Myocyte (in vitro differentiated cells): ENCODE measurements at regions not wholly inside any gene's neighbourhood (a gene's known extent, or its start where the extent isn't known, plus 50 kb on each side); places are given as distances from the start of the nearest gene placed in this dataset.
"Not testable (repeated sequence)": the region's sequence is repeated elsewhere in the genome, so short reads cannot be mapped to it uniquely, and the experiment has no call there.

Experiments used
- DNase-seq: peaks from one replicate; pipeline ENCODE4 v3.0.0-alpha.2; 2012; ENCODE audit warnings: low read depth

DNA sequence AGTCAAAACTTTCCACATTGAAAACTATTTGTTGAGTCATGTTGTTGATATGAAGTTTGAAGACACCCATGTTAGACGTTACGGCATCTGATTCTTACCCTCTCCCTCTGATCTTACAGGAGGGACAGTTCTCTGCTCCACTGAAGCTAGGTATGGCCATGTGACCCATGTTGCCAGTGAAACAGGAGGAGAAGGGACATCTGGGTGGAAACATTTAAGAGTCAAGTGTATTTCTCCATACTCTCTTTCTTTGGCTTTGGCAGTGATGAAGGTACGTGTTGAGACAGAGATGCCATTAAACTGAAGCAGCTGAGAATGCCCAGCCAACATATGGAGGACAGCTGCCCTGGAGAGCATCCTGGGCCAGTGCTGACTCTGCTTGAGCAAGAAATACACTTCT is 198.4 kb upstream of the PTGFR start:
- peak; percentile 57 for DNase-seq

DNA sequence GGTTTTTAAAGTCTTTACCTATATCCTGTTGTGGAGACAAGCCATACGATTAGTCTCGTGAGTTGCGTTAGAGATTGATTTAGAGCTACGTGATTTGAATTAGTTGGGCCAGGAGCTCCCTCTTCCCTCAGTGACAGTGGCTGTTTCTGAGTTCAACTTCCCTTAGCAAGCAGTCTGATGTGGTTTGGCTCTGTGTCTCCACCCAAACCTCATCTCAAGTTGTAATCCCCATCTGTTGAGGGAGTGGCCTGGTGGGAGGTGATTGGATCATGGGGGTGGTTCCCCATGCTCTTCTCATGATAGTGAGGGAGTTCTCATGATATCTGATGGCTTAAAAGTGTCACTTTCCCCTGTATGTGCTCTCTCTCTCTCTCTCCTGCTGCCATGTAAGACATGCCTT is 192.9 kb upstream of the PTGFR start:
- DNase-seq = peak; percentile 91

DNA sequence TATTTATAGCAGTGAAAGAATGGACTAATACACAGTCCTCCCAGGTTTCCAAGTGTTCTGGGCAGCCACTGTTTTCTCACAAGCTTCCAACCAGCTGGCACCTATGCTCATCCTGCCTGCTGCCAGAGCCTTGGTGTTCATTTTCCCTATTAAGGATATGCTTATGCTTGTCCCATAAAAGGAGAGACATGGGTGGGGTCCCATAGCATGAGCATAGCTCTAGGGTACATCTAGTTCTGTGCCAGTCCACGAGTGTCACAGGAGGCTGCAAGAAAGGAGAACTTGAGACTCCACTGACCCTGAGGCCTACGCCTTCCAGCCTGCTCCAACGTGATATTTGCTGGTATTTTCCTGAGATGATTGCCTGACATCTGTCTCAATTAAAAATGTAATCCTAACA is 192.4 kb upstream of the PTGFR start:
- DNase-seq = no peak

DNA sequence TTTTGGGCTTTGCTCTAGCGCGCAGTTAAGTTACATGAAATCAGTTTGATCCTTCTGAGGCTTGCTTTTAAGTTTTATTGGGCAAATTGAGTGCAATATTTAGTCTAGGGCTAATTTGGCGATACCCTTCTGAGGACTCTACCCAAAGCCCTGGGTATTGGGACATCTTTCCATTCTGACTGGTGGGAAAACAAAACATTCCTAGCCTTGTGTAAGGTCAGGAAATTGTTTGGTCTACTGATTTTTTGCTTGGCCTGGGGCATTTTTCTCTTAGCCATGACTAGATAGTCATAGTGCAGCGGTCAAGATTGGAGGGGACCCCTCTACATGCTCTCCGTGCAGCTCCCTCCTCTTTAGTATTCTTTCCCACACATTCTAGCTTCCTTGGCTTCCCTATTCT is 189.6 kb upstream of the PTGFR start:
- DNase-seq = no peak

GRCh38 chr1:78303620-78304019 is 187.2 kb upstream of the PTGFR start:
- DNase-seq = peak; percentile 69

DNA sequence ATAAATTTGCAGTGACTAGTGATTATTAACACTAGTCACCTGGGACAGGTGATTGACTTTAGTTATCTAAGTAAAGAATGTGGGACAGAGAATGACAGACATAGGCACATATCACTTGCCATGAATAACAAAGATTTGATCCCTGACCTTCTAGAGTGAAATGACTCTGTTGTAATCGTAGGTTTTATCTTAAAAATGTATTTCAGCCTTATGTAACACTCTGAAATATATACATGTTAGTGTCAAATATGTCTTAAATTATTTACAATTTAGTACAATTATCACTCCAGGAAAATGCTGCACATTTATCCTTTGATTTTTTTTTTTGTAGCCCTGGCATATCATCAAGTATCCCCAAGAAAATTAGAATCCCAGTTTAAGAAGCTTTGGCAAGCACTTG is 186.4 kb upstream of the PTGFR start:
- DNase-seq = no peak

DNA sequence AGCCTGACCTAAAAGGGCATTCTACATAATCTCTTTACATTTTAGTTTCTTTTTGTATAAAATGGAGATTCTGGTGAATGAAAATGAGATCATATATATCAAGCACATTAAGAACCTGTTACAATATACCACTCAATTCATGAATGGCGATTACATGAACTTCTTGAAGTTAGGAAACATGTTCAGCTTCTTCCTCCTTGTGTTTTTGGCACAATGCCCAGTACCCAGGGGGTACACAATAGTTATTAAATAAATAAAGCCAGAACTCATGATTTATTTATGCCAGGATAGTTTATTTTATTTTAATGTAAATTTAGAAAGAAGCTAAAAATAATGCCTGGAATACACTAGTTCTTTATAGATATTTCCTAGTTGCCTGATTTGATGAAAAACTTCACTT is 186.0 kb upstream of the PTGFR start:
- DNase-seq = no peak

DNA sequence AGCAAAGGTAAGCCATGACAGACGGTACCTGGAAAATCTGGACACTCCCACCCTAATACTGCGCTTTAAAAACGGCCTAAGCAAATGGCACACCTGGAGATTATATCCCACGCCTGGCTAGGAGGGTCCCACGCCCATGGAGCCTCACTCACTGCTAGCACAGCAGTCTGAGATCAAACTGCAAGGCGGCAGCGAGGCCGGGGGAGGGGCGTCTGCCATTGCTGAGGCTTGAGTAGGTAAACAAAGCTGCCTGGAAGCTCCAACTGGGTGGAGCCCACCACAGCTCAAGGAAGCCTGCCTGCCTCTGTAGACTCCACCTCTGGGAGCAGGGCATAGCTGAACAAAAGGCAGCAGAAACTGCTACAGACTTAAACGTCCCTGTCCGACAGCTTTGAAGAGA is 180.5 kb upstream of the PTGFR start:
- DNase-seq = not testable (repeated sequence)

DNA sequence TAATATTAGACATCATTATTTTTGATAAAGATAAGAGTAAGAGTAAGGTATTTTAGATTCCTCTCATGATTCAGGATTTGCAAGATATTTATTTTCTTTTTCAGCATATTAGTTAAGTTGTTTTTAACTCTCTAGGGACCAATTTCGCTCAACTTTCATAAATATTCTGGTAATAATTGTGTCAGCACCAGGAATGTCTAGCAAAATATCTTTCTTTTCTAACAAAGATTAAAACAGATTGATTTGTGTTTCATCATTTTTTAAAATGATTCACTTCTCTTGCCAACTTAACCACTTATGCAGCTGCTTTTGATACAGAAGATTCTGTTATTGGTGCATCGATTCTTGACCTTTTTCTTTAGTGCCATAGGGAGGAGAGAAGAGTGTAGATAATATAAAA is 172.8 kb upstream of the PTGFR start:
- DNase-seq = no peak

DNA sequence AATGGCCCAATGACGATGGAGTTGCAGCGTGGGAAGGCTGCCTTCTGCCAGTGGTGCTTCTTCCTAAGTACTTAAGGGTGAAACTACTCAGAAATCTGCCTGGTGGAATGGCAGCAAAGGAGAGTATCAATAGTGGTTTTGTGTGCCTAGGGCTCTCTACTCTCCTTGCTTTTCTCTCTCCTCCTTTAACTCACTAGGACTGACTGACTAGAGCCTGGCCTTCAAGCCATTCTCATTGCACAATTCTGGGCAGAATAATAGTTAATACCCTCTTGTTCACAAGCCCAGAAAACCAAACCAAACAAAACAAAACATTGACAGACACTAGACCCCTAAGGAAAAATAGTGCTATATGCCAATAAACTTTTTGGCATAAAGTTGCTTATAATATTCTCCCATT is 171.2 kb upstream of the PTGFR start:
- no peak for DNase-seq

DNA sequence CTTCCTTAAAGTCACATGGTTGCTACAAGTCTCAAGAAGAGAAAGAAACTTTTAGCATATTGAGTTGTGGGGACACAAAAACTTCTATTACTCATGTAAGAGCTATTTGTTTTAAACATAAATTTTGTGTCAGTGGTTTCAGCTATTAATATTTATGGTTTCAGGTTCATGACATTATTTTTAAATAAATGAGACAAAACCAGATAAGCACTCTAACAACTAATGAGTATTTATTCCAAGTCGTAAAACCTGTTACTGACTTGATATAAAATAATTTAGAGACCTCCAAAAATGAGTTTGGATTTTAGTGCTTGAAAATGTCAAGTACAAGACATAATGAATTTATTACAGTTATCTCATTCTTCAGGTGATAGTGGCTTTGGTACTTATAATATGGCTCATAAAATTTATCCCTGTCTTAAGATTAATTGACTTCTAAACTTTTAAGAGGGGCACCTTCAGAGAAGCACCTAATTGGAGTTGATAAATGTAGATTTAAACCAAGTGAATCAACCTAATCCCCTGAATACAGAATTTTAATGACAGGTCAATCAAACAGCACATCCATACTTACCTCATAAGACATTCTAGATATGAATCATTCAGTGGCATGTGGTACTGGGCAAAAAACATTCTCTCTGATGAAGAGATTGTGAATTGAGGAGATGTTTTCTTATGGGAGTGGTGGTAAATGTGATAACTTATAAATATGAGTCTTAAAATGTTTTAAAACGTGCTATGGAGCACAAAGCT is 167.7 kb upstream of the PTGFR start:
- DNase-seq = no peak

DNA sequence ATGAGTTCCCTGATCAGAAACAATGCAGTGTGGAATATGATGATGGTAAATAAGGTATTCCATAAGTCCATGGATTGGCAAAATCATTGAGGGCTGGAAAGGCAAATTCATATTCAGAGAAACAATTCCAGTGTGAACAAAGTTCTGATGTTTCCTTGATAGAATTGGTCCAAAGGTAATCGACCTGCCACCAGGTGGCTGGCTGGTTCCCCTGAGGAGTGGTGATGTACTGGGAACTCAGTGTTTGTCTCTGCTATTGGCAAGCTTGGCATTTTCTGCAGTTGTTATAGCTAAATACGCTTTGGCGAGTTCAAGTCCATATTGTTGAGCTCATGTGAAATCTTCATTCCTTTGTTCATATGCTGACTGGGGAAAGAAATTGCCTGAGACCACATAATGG is 165.5 kb upstream of the PTGFR start:
- no peak for DNase-seq

DNA sequence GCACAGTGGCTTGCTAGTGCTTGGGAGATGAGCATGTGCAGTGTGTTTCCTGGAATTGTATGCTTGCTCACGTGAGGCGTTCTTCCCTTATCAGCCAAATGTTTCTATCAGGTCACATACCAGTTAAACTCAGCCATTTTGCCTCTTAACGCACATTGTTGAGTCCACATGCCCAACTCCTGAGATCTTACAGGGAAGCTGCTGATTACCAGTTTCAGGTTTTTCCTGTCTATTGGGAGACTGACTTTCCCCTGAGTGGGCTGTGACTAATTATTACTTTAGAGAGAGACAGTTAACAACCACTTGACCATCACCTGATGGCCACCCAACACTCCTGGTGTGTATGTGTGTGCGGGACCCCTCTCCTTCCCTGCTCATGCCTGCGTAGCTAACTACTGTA is 161.3 kb upstream of the PTGFR start:
- DNase-seq = no peak

DNA sequence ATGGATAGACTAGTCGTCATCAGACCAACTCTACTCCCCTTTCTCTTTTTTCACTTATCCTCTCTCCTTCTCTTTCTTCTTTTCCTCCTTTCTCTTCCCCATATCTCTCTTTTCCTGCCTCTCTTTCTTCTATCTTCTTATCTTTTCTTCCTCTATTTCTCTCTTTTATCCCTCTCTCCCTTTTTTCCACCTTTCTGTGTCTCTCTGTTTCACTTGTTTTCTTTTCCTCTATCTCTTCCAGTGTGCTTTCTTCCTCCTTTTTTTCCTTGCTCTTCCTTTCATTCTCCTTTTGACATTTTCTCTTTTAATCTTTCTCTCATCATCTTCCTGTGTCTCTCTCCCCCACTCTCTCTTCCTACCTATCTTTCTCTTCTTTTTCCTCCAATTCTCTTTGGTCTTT is 159.0 kb upstream of the PTGFR start:
- no peak for DNase-seq

DNA sequence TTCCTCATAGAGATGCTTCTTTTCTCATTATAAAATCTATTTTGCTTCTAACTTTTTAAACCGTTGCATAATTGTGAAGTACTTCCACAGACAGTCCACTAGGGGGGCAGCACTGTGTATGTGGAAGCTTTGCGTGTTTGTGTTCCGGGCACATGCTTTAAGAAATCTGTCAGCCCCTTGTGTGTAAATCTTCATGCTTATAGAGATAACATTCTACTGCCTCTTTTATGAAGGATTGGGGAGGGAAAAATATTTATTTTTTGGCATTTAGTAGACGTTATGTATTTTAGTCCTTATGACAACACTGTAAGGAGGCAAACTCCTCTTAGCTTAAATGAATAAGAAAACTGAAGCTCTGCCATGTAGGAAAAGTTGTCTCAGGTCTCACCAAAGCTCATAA is 157.3 kb upstream of the PTGFR start:
- peak; percentile 43 for DNase-seq

- no peak for DNase-seq
These were observed 156.7 kb upstream of the PTGFR start for GRCh38 chr1:78334114-78334513.

DNA sequence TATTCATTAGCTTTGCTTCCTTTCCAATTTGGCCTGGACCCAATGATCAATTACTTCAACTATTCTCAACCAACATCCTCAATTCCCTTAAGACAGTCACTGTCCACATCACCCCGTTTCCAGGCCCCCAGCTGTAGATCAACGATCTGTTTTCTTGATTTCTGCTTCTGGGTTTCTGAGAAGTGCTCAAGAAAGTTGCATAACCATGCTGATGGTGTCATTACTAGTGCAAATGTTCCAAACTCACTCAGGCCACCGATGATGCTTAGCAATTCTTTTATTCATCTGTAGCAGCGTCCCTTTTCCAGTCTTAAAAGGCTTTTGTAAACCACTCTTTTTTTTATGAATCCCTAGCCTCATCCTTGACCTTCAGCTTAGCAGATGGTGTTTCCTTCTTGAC is 155.8 kb upstream of the PTGFR start:
- no peak for DNase-seq

GRCh38 chr1:78336751-78337150 is 154.0 kb upstream of the PTGFR start:
- not testable (repeated sequence) for DNase-seq

DNA sequence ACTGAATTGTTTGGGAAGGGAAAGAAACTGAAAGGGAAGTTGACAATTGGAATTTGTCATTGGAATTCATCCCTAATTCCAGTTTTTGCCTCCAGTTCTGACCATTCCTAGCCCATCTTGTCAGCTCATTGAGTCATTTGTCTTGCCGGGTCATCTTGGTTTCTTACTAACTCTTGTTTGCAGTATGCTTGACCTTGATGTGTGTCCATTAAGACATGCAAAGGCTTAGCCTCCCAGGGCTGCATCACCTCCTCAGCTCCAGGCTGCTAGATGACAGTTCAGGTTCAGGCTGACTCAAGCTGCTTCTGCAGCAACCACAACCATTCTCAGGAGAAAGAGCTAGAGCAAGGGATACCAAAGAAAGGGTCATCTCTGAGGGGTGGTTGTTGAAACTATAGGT is 151.3 kb upstream of the PTGFR start:
- peak; percentile 17 for DNase-seq

- DNase-seq = peak; percentile 48
These were observed 150.8 kb upstream of the PTGFR start for GRCh38 chr1:78340006-78340405.

DNA sequence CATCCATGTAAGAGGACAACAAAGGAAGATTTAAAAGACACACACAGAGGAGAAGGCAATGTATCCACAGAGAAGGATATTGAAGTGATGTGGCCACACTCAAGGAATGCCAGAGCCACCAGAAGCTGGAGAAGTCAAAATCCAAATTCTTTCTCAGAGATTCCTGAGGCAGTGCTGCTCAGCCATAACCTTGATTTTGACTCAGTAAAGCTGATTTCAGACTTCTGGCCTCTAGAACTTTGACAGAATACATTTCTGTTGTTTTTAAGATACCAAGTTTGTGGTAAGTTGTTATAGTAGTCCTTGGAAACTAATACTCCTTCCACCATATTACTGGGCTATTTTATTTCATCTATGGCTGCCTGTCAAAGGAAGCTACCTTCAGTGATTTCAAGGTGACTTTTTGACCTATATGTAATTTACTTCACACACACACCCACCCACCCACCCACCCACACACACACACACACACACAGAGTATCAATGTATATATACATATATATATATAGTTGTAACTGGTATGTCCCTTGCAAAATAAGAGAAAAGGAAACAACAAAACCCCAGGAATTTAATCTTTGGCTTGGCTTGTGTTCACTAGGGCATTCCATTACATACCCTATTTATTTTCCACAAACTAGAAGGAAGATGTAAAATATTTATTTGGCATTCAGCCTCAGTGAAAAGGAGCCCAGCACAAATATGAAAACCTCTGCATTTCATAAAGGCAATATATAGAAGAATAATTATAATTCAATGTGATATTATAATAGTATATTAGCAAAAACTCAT is 142.1 kb upstream of the PTGFR start:
- DNase-seq = no peak

DNA sequence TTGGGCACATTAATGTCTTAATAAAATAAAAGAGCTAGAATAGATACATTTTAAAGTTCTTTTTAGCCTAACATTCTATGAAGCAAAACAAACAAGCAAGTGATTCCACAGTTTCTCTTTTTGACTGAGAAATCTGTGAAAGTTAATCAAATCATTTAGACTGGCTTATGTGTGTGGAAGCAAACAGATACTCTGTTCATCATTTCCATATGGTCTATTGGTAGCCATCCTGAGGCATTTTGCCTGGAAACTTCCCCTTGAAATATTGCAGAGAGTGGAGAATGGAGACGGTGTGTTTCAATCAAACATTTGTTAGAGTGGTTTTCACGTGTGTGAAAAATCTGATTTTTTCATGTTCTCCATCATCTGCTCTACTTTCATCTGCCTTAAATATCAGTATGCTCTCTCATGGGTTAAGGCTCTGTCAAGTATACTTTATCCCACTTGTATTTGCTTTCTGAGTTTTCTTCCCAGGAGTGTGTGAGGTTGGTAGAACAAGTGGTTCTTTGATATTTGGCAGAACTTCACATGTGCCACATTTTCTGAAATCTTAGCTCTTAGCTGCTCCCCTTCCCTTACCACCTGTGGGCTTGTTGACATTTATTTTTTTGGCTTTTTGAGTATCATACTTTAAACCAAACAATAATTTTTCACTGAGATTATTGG is 139.1 kb upstream of the PTGFR start:
- no peak for DNase-seq
